Pulmonary artery endothelial cell (primary cell): ENCODE measurements at regions not wholly inside any gene's neighbourhood (a gene's known extent, or its start where the extent isn't known, plus 50 kb on each side); places are given as distances from the start of the nearest gene placed in this dataset.

ENCODE experiments used
- DNase-seq: peaks from one replicate; pipeline ENCODE4 v3.0.0-alpha.2; 2011; ENCODE audit warnings: low read depth, low spot score

DNA sequence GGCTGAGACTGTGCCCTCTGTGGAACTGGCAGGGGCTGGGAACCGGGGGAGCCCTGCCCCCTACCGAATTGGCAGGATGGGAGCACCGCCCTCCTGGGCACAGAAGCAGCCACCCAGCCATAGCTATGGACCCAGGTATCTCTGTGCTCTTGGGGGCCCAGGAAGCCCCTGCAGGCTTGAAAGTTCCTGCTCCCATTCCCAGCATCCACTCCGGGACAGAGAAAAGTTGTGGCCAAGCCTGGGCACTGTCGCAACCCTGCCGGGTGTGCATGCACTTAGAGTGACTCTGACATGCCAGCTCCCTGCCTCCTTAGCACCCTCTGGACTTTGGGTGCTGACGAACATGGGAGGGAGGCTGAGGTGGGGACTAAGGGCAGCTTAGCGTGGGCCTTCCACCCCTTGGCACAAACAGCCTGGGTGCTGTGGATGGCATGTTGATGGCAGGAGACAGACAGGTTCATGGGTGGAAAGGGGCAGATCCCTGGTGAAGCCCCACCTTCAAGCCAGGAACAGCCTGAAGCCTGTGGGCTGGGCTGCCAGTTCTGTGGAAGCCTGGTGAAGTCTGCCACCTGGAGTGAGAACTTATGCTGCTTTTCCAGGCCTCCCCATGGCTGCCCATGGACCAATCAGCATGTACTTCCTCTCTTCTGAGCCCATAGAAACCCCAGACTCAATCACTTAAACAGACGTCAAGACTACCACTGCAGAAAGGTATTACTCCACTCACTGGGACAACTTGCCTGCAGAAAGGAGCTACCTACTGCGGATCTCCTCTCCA, 279.0 kb downstream of the ATXN7L3B start:
- no peak for DNase-seq

DNA sequence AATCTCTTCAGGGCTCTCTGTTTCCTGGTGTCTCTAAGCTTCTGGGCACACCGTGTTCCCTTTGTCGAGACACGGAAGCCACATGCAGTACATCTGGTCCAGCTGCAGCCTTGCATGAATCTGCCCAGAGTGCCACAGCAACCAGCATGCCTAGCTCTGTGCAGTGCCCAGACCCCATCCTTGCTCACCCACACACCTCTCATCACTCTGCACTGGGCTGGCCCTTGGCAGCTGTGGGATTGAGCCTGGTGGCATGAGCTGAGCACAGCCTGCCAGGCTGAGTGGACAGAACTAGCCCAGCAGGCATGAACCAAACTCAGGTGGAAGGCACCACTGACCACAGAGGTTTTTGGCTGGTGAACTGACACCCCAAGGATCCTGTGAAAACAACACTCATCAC, 279.9 kb downstream of the ATXN7L3B start:
- no peak for DNase-seq

DNA sequence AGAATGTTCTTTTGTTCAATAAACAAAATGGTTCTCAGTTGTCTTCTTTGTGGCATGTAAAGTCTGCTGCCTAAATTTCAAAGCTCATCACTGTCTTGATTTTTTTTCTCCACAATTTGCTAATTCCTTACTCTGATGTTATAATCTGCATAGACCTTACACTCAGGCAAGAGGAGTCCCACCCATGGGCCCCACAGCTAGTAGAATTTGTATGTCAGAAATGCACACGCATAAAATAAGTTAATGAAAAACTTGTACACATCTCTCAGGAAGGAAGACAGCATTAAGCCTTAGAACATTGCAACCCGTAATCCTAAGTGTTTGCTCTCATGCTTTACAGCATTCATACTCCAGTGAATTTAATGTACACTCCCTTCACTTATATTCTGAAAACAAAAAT, 280.8 kb downstream of the ATXN7L3B start:
- DNase-seq, result no peak

- DNase-seq, result no peak
Measured at GRCh38 chr12:74820324-74820723, 282.7 kb downstream of the ATXN7L3B start.

- DNase-seq, result no peak
Measured at GRCh38 chr12:74836567-74836966, 298.9 kb downstream of the ATXN7L3B start.

- DNase-seq, result no peak
Measured at GRCh38 chr12:74846116-74846515, 308.5 kb downstream of the ATXN7L3B start.

DNA sequence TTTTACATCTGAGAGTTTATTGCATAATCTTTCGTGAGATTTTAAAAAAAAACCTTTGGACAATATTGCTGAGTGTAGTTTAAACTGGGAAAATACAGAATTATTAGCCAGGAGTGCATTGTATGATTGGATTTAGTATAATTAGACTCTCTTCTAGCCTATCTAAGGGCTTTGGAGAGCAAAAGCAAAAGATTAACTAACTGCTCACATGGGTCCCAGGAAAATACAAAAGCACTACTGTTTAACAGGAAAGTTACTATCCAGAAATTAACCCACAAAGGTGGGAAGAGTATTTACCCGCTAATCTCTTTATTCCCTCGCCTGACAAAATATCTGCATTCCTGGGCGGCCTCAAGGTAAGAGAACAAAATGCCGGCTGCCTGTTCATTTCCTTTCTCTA, 309.5 kb downstream of the ATXN7L3B start:
- DNase-seq, result no peak

DNA sequence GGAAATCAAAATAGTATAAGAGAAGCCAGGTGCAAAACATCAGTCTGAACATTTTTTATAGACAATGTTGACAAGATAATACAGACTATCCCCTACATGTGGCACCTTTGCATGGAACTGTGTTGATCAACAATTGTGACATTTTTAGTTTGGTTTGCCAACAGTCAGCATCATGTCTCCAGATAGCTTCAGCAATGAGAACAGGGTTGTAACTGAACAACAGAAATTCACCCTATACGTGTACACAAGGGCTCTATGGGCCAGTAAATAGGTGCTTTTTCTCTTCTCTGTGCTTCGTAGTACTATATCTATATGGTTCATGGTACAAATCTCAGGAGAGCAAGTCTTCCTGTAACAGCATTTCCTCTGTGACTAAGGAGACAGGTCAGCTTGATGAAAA, 310.4 kb downstream of the ATXN7L3B start:
- DNase-seq, result no peak

- no peak for DNase-seq
Measured at GRCh38 chr12:74849801-74850200, 312.2 kb downstream of the ATXN7L3B start.

DNA sequence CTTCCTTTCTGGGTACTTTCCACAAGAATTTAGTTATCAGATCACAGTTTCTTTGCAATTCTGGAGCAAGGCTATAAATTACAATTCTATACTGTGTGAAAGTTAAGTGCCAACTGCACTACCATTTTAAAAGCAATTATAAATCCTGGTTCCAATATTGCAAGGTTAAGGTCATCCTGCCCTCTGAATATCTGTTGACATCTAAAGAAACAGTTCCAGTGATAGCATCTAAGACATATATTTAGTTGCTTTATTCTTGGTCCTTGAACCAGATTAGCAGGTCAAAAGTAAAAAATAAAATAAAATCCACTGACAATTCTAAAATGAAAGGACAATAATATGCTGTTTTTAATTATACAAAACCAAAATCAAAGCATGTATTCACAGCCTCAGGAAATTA, 334.2 kb downstream of the ATXN7L3B start:
- no peak for DNase-seq

DNA sequence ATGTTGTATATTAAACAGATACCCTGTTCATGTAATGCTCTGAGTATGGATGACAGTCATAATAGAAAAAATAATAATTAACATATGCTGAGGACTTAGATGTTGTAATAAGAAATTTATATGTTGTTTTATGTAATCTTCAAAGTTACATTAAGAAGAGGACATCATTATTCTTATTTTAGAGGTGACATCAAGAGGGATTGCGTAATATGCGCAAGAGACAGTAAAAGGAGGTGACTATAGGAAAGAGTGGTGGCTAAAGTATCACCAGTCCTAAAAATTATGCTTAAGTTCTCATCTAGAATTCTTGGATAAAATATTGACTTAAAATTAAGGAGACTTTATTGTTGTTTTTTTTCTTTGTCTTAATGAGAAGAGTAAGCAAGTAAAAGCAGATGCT, 323.9 kb downstream of the KCNC2 start:
- no peak for DNase-seq

DNA sequence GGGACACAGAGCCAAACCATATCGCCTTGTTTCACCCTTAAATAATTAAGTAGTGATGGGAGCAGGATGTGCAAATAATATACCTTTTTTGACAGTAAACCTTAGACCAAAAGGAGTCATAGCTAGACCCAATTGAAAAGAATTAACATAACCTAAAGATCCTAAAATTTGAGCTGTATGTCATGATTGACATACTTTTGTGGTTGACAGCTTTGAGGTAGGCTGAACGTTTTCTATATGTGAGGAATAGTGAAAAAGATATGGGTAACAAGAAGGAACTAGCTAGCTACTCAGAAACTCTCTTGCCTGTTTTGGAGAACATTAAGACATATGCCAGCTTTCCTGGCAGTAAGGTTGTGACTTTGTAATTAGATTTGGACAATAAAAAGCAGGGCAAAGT, 320.6 kb downstream of the KCNC2 start:
- no peak for DNase-seq

GRCh38 chr12:74889563-74890236, 319.9 kb downstream of the KCNC2 start:
- DNase-seq, result no peak

GRCh38 chr12:74890237-74890599, 319.4 kb downstream of the KCNC2 start:
- DNase-seq, result peak; percentile 2

- no peak for DNase-seq
Measured at GRCh38 chr12:74891083-74891668, 318.5 kb downstream of the KCNC2 start.

DNA sequence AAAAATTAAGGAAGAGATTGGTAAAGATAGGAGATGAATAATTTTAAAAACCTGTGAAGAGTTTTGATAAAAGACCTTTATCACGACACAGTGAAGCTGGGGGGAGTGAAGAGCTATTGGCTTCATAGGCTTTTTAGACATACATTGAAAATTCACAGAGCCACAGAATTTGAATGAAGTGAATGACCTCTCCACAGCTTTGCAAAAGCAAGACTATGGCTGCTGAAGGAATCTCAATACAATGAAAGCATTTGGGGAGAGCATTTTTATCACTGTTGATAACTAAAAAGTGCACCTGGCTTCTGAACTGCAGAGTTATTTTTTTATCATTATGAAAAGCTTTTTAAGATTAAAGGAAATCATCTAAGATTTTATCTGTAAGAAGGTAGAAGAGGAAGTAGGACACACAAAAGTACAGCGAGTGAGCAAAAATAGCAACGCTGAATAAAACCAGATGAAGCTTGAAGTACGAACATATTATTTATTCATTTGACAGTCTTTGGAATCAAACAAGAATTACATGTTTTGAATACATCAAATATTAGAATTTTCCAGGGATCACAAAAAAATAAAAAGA, 317.5 kb downstream of the KCNC2 start:
- no peak for DNase-seq

GRCh38 chr12:74896186-74896585, 313.5 kb downstream of the KCNC2 start:
- DNase-seq, result no peak

DNA sequence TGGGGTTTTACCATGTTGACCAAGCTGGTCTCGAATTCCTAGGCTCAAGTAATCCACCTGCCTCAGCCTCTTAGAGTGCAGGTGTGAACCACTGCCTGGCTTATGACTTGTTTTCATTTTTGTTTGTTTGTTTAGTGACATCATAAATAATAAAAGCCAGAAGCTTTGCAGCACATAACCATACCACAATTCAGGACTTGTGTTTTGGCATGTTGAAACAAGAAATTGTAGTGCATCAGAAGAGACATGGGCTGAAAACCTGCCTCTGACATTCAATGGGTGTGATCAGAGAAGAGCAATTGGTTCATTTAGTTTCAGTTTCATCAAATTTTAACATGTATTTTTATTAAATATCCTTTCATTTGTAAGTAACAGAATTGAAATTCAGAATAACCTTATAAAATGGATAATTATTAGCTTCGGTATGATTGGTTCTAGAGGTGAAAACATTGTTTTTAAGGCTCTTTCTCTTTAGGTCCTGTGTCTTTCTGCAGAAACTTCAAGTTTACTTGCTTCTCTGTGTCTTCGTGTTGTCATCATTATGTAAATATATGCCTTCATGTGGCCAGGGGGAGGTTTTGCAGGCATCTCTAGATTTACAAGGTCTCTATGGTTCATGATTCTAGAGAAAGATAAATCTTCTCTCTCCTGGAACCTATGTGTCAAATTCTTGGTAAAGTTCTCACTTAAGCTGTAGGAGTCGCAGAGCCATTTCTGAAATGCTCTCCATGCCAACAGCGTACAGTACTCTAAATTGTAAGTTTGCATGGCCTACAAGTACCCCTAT, 312.0 kb downstream of the KCNC2 start:
- no peak for DNase-seq

- no peak for DNase-seq
Measured at GRCh38 chr12:74899031-74899829, 310.4 kb downstream of the KCNC2 start.

DNA sequence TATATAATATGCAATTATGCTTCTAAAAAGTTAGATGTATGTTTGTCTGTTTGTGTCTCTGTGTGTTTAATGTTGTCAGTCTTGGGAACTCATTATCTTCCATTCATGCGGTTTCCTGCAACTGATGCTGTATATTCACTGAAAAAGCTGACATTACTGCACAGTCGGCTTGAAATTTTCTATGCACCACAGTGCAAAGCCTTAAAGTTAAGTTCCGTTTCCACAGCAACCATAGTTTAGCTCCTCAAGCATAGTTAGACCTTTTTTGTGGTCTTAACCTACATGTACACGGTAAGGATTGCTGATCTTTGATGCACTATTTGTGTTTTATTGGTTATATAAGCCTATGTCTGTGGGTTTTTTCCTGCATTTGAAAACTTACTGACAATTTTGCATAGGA, 309.4 kb downstream of the KCNC2 start:
- DNase-seq, result no peak

DNA sequence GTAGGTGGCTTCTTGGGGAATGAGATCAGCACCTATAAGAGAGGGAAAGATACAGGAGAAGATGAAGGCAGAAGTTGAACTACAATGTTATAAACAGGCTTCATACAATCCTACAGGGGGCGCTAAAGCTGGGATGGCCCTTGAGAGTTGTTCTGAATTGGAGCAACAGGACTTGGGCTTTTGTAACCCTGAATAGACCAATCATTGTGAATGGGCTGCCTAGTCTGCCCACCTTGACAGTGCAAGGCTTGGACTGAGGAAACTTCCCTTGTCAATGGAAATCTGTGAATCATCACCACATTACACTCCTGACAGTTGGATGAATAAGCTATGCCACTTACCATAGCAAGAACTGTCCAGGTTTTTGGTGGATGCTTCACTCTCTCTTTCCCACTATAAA, 306.1 kb downstream of the KCNC2 start:
- no peak for DNase-seq
